ENCODE measurements at regions not wholly inside any gene's neighbourhood (a gene's known extent, or its start where the extent isn't known, plus 50 kb on each side); places are given as distances from the start of the nearest gene placed in this dataset.

GRCh38 chr3:152779653-152780052, 55.3 kb upstream of the P2RY1 start:
- no peak for FAIRE-seq
- no peak for DNase-seq (ENCODE audit: insufficient read length, low spot score)
- TF ChIP-seq CTCF (IDR thresholded peaks at IDR 0.05; ENCODE audit: insufficient read depth, missing control alignments) = no peak

GRCh38 chr3:152780553-152780952, 54.4 kb upstream of the P2RY1 start:
- no peak for FAIRE-seq
- no peak for DNase-seq (ENCODE audit: insufficient read length, low spot score)
- no peak for TF ChIP-seq CTCF (IDR thresholded peaks at IDR 0.05; ENCODE audit: insufficient read depth, missing control alignments)

GRCh38 chr3:152785051-152785450, 49.9 kb upstream of the P2RY1 start:
- no peak for DNase-seq (ENCODE audit: insufficient read length, low spot score)
- no peak for TF ChIP-seq CTCF (IDR thresholded peaks at IDR 0.05; ENCODE audit: insufficient read depth, missing control alignments)
- FAIRE-seq = no peak
